GM12874 (cell line): ENCODE measurements at regions not wholly inside any gene's neighbourhood (a gene's known extent, or its start where the extent isn't known, plus 50 kb on each side); places are given as distances from the start of the nearest gene placed in this dataset.

Experiments
- TF ChIP-seq, protein P1 (sequence below): IDR thresholded peaks from 2 replicates; pipeline ENCODE4 v1.5.1; 2011; ENCODE audit warnings: low read depth, mild to moderate bottlenecking, control low read depth, low read length, moderate library complexity; ENCODE audit not compliant: insufficient read depth

DNA sequence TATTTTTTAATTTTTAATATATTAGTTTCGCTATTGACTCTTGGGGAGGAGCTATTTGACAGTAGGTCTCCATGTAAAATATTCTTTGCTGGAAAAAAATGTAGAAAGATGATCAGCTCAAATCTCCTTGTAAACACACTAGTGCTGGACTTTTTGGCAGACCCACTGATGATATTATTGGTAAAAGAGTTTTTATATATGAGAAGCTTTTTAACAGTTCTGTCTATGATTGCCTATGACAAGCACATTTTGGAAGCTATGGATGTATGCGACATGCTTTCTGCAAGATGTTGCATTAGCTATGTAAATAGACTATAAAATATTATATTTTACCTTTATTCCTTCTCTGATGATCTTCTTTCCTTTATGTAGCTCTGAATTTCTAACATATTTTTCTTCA is 928.5 kb downstream of the DNAJB9 start:
- TF ChIP-seq, protein P1, sequence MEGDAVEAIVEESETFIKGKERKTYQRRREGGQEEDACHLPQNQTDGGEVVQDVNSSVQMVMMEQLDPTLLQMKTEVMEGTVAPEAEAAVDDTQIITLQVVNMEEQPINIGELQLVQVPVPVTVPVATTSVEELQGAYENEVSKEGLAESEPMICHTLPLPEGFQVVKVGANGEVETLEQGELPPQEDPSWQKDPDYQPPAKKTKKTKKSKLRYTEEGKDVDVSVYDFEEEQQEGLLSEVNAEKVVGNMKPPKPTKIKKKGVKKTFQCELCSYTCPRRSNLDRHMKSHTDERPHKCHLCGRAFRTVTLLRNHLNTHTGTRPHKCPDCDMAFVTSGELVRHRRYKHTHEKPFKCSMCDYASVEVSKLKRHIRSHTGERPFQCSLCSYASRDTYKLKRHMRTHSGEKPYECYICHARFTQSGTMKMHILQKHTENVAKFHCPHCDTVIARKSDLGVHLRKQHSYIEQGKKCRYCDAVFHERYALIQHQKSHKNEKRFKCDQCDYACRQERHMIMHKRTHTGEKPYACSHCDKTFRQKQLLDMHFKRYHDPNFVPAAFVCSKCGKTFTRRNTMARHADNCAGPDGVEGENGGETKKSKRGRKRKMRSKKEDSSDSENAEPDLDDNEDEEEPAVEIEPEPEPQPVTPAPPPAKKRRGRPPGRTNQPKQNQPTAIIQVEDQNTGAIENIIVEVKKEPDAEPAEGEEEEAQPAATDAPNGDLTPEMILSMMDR, result no peak

DNA sequence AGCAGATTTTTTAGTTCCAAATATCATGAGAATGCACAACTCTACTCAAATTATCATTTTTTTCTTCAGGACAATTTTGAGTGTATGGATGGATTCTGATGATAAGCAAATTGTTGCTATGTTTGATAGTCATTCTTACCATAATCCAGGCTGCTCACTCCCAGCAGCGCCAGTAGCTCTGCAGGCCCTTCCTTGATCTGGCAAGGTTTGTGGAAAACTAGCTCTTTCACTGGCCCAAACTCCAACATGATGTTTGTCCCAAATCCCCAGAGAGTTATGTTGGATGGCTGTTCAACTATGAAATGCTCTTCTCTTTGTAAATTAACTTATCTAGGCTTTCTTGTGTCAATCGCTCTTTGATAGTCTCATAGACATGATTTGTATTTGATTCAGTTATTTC is 933.7 kb downstream of the DNAJB9 start:
- TF ChIP-seq, protein P1, result no peak

DNA sequence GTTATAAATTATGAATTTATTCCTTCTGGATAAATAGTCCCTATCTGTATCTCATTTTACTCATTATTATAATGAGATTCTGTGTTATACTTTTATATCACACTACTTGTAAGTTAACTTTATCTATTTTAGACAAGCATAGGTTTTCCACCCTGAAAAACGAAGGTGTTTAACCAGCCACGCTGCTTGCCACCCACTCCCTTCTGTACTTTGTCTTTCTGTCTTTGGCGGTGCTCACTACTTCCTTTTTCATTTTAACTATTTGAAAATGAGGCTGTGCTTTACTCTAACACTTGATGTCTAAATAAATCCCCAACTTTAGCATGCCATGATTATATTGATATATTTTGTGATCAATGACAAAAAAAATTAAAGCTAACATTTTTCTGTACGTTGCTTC is 952.9 kb downstream of the DNAJB9 start:
- TF ChIP-seq, protein P1, result no peak

DNA sequence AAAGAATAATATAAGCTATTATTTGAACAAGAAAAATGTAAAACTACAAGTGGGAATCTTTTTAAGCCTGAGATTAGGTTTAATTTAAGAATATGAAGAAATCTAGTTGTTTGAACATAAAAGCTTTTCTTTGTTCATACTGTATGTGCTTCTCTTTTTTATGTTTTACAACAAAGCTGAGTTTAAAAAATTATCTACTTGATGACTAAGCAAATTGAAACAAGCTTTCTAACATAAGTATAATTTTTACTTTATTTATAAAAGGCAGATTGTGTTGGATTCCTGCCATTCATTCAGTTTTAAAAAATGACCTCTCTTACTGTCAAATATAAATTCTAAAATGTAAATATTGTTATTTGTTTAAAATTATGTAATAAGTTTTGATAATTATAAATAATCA is 958.2 kb downstream of the DNAJB9 start:
- TF ChIP-seq, protein P1, result no peak

DNA sequence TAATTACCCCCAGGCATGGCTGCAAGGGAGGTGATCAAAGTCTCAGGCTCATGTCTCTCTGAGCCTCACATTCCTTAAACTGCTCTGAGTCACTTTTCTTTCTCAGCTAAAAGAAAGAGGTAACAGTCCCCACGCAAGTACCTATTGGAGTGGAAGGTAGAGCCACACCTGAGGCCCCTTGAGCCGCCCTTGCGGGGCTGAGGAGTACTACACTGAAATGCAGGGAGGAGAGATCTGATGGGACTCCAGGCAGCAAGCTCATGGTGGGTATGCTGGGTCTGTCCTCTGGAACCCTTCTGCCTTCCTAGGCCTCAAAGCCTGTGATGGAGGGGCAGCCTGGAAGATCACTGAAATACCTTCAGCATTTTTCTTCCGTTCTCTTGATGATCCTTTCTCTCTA is 960.0 kb downstream of the DNAJB9 start:
- TF ChIP-seq, protein P1, result no peak

DNA sequence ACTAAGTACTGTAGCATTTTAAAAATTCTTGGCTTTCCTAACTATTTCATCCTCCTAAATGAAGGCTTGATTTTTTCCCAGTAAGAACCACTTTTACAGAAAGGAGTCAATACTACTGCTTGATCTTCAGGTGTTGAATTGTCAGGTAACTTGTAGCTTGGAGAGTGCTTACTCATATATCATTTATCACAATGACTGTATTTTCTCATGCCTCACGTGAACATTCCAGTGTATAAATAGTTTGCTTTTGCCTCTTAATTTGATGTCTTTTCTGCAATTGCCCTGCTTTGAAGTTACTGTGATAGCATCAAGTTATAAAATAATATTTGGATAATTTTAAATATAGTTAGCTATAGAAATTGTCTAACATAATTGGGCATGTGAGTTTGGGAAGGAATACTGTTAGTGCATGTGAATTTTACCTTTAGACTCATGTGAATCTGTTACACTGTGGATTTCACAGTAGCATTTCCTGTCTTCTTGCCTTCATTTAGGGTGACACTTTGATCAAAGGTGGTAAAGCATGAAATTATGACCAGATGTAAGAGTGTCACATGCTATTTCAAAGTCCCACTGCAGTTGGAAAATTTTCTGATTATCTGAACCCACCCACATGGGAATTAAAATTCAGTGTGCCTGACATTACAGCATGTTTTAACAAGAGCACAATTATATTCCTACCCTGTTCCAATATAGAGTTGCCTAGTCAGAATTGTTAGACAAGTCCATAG is 962.8 kb downstream of the DNAJB9 start:
- TF ChIP-seq, protein P1, result no peak

DNA sequence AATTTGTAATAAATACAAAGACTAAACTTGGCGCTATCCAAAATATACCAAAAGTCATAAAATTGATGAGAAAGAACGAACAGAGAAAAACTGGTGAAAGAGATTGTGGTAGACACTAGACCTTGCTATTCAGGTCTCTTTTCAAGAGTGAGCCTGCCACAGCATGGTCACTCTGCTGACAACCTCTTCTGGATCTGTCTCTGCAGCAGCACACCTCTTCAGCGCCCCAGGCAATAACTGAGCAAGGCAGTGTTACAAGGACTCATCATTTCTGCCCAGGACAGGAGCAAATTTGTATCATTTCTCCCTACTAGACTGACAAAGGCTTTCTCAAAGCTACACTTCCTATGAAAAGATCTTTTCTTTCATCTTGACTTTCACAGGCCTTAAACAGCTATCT is 976.0 kb downstream of the DNAJB9 start:
- TF ChIP-seq, protein P1, result no peak
